Panc1 (cell line): ENCODE measurements at regions not wholly inside any gene's neighbourhood (a gene's known extent, or its start where the extent isn't known, plus 50 kb on each side); places are given as distances from the start of the nearest gene placed in this dataset.

Experiments
- ATAC-seq: fragments of 200-7000 bp; cut with Tn5 transposase; 2 replicates; pipeline ENCODE4 v1.9.1; 2020; ENCODE audit warnings: mild to moderate bottlenecking, moderate library complexity
- BruUV-seq: library from RNA; stranded (reverse); fragments of 400-500 nt; replicated peaks from 2 replicates; lab custom pipeline; 2021; lab: Mats Ljungman, UMichigan
- CTCF ChIA-PET: fragments of 300-600 bp; sonication (Branson Sonifier 250); formaldehyde crosslinking; loops from one replicate; lab custom pipeline; 2022; ENCODE audit warnings: antibody characterized with exemption; lab: Charles Lee
- POLR2A ChIA-PET: fragments of 300-600 bp; sonication (Branson Sonifier 250); formaldehyde crosslinking; loops from one replicate; lab custom pipeline; 2022; ENCODE audit warnings: antibody characterized with exemption; lab: Charles Lee
- DNase-seq: peaks from one replicate; pipeline ENCODE4 v3.0.0-alpha.2; 2010; ENCODE audit warnings: low read depth, low spot score
- H3K27ac ChIP-seq: 2 replicates; pipeline ENCODE4 v1.5.1; 2011; ENCODE audit warnings: mild to moderate bottlenecking, low read length, inconsistent platforms
- H3K27me3 ChIP-seq: fragments of 200-500 bp; sonication (Bioruptor generic); 2 replicates; pipeline ENCODE4 v1.6.0; 2014; ENCODE audit warnings: low read length, inconsistent platforms; ENCODE audit not compliant: control insufficient read depth, insufficient read depth
- H3K36me3 ChIP-seq: fragments of 200-500 bp; sonication (Bioruptor generic); 2 replicates; pipeline ENCODE4 v1.5.1; 2014; ENCODE audit warnings: inconsistent platforms, mild to moderate bottlenecking, low read length, moderate library complexity; ENCODE audit not compliant: control insufficient read depth, insufficient read depth
- H3K4me1 ChIP-seq: 2 replicates; pipeline ENCODE4 v1.5.1; 2011; ENCODE audit warnings: inconsistent platforms, mild to moderate bottlenecking, low read length, moderate library complexity; ENCODE audit not compliant: control insufficient read depth, insufficient read depth
- H3K4me3 ChIP-seq, 2 experiments: 2 replicates each; pipeline ENCODE4 v1.5.1; 2011 to 2012; ENCODE audit warnings: low read depth in 2 of 2, low read length in 2 of 2, mild to moderate bottlenecking in 2 of 2, inconsistent platforms in 1 of 2, moderate library complexity in 1 of 2
- H3K9me3 ChIP-seq: fragments of 200-500 bp; sonication (Bioruptor generic); 2 replicates; pipeline ENCODE4 v1.5.1; 2014; ENCODE audit warnings: low read depth, mild to moderate bottlenecking, inconsistent platforms, low read length, moderate library complexity; ENCODE audit not compliant: control insufficient read depth, insufficient read depth
- POLR2AphosphoS5 ChIP-seq: IDR thresholded peaks from 2 replicates; pipeline ENCODE4 v1.6.1; 2012; ENCODE audit warnings: mild to moderate bottlenecking, low read depth, low read length, moderate library complexity
- SIN3A ChIP-seq: IDR thresholded peaks from 2 replicates; pipeline ENCODE4 v1.6.1; 2012; ENCODE audit warnings: low read depth, mild to moderate bottlenecking, low read length, moderate library complexity, borderline replicate concordance; ENCODE audit not compliant: insufficient read depth
- TCF7L2 ChIP-seq: IDR thresholded peaks from 2 replicates; pipeline ENCODE4 v1.6.1; 2011; ENCODE audit warnings: mild to moderate bottlenecking, low read depth, low read length, inconsistent platforms
- in situ Hi-C: cut with HindIII; loops from 2 replicates; pipeline ENCODE4 v1.10.0; 2016; ENCODE audit warnings: low sequenced_read_pairs, low pct_unique_long_range_greater_than_20kb
- intact Hi-C: fragments of 100-400 bp; cut with micrococcal nuclease; formaldehyde crosslinking; loops from one replicate; pipeline ENCODE4 v1.10.0; 2022; ENCODE audit not compliant: unreplicated experiment
- TF ChIP-seq, protein P1 (sequence below): fragments of 450-650 bp; IDR thresholded peaks from 2 replicates; pipeline ENCODE4 v1.5.1; 2017; ENCODE audit warnings: mild to moderate bottlenecking
- TF ChIP-seq, protein P2 (sequence below), 2 experiments: IDR thresholded peaks; 2 replicates each; pipeline ENCODE4 v1.6.1; 2011 to 2012; ENCODE audit warnings: low read depth in 2 of 2, control low read depth in 1 of 2, low read length in 1 of 2, mild to moderate bottlenecking in 1 of 2, moderate library complexity in 1 of 2; ENCODE audit not compliant: insufficient read depth in 1 of 2

DNA sequence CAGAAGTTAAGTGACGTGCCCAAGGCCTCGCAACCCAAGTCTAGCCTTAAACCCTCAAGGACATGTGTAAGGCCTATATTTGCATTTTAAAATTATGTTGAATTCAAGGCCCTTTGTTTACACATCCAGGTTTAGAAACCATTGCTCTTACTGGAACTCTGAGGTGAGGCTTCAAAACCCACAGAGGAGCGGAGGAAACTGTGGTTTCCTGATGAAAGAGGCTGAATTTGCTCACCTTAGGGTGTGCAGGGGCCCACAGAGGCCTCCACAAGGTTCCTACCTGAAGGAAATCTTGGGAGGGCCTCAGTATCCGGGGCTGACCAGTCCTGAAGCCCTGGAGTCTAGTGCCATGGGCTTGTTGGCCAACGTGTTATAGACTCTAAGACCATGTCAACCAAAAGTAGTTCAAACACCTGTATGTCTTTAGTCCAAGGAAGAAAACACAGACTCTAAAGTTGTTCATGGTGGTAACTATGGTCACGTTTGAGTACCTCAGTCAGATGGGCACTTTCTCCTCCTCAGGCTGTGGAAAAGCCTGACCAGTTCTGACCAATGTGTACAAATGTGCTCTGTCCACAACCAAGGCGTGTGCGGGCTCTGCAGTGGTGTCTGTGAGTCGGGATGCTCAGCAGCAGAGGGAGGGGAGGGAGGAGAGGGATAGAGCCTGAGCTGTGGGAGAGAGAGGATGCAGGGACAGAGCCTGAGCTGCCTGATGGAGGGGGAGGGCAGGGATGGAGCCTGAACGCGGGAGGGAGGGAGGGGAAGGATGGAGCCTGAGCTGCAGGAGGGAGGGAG lies 124.6 kb upstream of the ERCC6L2 start:
- no peaks in the 10 kb centered on the region for H3K36me3 ChIP-seq
- TF ChIP-seq, protein P1, sequence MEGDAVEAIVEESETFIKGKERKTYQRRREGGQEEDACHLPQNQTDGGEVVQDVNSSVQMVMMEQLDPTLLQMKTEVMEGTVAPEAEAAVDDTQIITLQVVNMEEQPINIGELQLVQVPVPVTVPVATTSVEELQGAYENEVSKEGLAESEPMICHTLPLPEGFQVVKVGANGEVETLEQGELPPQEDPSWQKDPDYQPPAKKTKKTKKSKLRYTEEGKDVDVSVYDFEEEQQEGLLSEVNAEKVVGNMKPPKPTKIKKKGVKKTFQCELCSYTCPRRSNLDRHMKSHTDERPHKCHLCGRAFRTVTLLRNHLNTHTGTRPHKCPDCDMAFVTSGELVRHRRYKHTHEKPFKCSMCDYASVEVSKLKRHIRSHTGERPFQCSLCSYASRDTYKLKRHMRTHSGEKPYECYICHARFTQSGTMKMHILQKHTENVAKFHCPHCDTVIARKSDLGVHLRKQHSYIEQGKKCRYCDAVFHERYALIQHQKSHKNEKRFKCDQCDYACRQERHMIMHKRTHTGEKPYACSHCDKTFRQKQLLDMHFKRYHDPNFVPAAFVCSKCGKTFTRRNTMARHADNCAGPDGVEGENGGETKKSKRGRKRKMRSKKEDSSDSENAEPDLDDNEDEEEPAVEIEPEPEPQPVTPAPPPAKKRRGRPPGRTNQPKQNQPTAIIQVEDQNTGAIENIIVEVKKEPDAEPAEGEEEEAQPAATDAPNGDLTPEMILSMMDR: no peak
- no peak for TF ChIP-seq POLR2AphosphoS5
- intact Hi-C loops: no loop called here

DNA sequence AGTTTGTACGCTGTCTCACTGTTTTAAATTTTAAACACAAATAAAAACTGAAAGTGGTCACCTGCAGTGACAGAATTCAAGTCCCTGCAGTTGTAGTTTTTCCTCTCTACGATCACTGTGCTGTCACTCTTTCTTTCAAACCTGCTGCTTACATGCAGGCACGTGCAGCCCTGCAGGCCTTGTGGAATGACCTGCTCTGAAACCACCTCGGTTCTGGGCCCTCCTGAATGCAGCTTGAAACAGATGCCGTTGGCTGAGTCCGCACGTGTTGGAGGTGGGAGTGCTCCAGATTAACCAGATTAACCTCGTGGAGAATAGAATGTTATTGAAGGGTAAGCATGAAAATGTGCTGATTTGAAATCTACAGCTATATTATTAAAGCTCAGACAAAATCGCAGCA lies 126.0 kb upstream of the ERCC6L2 start:
- intact Hi-C loops (no loop called here), in situ Hi-C loops (no loop called here)
- ChIA-PET POLR2A (no interaction called here), CTCF (no interaction called here)
- ATAC-seq (no peak), DNase-seq (no peak)
- BruUV-seq: no TSS peak
- no peaks in the 10 kb centered on the region for H3K36me3 ChIP-seq
- H3K27ac ChIP-seq: no peak overlapping the region
- H3K4me3 ChIP-seq: no peak overlapping the region
- H3K27me3 ChIP-seq: no peaks in the 10 kb centered on the region
- H3K4me1 ChIP-seq: no peaks in the 10 kb centered on the region; the same call in 1 of the 2 replicates
- TF ChIP-seq SIN3A (no peak), TCF7L2 (no peak), POLR2AphosphoS5 (no peak)
- TF ChIP-seq, protein P2, sequence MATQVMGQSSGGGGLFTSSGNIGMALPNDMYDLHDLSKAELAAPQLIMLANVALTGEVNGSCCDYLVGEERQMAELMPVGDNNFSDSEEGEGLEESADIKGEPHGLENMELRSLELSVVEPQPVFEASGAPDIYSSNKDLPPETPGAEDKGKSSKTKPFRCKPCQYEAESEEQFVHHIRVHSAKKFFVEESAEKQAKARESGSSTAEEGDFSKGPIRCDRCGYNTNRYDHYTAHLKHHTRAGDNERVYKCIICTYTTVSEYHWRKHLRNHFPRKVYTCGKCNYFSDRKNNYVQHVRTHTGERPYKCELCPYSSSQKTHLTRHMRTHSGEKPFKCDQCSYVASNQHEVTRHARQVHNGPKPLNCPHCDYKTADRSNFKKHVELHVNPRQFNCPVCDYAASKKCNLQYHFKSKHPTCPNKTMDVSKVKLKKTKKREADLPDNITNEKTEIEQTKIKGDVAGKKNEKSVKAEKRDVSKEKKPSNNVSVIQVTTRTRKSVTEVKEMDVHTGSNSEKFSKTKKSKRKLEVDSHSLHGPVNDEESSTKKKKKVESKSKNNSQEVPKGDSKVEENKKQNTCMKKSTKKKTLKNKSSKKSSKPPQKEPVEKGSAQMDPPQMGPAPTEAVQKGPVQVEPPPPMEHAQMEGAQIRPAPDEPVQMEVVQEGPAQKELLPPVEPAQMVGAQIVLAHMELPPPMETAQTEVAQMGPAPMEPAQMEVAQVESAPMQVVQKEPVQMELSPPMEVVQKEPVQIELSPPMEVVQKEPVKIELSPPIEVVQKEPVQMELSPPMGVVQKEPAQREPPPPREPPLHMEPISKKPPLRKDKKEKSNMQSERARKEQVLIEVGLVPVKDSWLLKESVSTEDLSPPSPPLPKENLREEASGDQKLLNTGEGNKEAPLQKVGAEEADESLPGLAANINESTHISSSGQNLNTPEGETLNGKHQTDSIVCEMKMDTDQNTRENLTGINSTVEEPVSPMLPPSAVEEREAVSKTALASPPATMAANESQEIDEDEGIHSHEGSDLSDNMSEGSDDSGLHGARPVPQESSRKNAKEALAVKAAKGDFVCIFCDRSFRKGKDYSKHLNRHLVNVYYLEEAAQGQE (IDR thresholded peaks at IDR 0.05; ENCODE audit: insufficient read depth in 1 of 2, low read depth in 2 of 2, low read length in 1 of 2): no peak
- TF ChIP-seq, protein P1: no peak
- H3K9me3 ChIP-seq: no peaks in the 10 kb centered on the region

More for the DNA sequence above, 124.6 kb upstream of the ERCC6L2 start:
- DNase-seq (no peak), ATAC-seq (no peak)
- Histone ChIP-seq H3K27me3 (no peaks in the 10 kb centered on the region), H3K4me3 (no peak overlapping the region), H3K9me3 (no peaks in the 10 kb centered on the region), H3K27ac (no peak overlapping the region), H3K4me1 (no peaks in the 10 kb centered on the region; the same call in 1 of the 2 replicates)
- ChIA-PET POLR2A (no interaction called here), CTCF (no interaction called here)
- BruUV-seq: no TSS peak
- in situ Hi-C loops: no loop called here
